HTR-8/SVneo (cell line): ENCODE measurements at regions not wholly inside any gene's neighbourhood (a gene's known extent, or its start where the extent isn't known, plus 50 kb on each side); places are given as distances from the start of the nearest gene placed in this dataset.

Experiments used
- DNase-seq: peaks from one replicate; pipeline ENCODE4 v3.0.0; 2011; ENCODE audit warnings: low spot score, mixed read lengths; ENCODE audit not compliant: insufficient read length
- FAIRE-seq: peaks from 2 replicates; lab custom pipeline; 2011; peaks lifted over from hg19 to GRCh38; lab: Jason Lieb, UNC

GRCh38 chr20:2234598-2235191, 61.1 kb upstream of the TGM3 start:
- DNase-seq (no peak), FAIRE-seq (no peak)

DNA sequence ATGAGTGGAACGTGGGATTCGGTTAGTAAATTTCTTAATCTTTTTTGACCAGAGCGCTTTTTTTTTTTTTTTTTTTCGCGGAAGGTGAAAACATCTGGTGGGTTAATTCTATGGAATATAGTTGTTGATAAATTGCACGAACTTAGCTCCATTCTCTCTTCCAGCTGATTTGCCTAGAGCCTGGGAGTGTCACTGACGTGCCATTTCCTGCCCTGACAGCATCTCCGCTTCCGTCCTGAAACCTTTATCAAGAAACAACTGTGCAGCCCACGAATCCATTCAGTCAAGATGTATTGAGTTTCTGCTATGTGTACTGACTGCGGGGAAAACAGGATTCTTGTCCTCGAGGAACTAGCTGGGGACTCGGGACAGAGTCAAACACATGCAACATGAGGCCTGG, 59.5 kb upstream of the TGM3 start:
- DNase-seq (peak; percentile 39), FAIRE-seq (peak; percentile 99)

DNA sequence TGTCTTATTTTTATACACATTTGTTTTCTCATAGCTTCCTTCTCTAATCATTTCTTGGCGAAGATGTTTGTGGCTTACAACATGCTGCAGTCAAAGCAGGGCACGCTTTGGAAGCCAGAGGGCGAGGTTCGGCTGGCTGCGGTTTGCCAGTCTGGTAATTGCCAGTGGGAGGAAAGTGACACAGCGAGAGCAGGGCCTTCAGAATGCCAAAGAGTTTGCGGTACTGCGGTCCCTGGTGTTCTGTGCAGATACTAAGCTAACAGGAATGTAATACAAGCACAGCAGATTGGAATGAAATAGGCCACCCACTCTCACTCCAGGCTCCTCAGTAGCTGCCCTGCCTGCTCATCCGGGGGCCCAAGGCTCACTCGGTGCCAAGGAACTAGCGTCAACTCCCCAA, 58.7 kb upstream of the TGM3 start:
- peak; percentile 54 for FAIRE-seq
- DNase-seq = peak; percentile 72

- no peak for FAIRE-seq
- no peak for DNase-seq
These were observed 57.2 kb upstream of the TGM3 start for GRCh38 chr20:2238601-2239000.

DNA sequence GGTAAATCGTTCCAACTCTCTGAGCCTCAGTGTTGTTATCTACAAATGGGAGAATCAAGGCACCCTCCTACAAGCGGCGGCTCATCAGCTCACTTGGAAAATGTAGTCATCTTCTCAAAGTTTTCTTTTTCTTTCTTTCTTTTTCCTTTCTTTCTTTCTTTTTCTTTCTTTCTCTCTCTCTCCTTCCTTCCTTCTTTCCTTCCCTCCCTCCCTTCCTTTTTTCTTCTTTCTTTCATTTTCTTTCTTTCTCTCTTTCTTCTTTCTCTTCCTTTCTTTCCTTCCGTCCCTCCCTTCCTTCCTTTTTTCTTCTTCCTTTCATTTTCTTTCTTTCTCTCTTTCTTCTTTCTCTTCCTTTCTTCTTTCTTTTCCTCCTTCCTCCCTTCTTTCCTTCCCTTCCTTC, 55.0 kb upstream of the TGM3 start:
- FAIRE-seq (no peak), DNase-seq (no peak)

DNA sequence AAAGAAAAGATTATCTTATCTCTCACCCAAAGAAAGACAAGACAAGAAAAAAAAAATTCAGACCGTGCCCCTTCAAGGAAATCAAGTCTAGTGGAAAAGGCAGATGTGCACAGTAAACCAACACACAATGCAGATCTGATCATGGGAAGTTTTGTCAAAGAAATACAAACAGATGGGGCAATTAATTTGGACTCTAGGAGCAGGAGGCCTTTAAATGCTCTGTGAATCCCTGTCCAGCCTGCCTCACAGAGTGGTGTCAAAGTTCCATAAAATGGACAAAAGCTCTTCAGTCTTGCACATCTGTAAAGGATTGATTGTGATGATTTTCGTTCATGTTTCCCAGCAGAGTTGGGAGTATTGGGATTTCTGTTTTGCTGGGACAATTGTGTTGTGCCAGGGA, 53.1 kb upstream of the TGM3 start:
- no peak for DNase-seq
- FAIRE-seq = no peak

- FAIRE-seq (no peak), DNase-seq (no peak)
These were observed 51.3 kb upstream of the TGM3 start for GRCh38 chr20:2244523-2244922.

- DNase-seq (no peak), FAIRE-seq (no peak)
These were observed 50.8 kb upstream of the TGM3 start for GRCh38 chr20:2244993-2245392.

DNA sequence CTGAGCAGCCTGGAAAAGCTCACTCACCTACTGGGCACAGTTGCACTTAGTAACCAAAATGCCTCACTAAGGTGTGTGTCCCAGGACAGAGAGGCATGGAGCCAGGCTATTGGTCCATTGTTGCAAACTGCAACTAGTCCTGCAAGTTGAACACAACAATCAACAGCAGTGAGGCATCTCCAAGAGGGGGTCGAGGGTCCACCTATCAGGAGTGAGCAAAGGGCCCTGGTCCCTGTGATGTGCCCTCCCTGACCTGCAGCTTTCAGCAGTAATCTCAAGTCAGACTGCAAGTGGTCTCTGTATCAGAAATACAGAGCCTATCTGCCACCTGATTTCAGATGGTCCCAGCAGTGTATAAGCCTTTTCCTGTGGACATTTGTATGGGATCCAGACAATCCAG, 50.2 kb upstream of the TGM3 start:
- DNase-seq = no peak
- FAIRE-seq = no peak
